ENCODE measurements at regions not wholly inside any gene's neighbourhood (a gene's known extent, or its start where the extent isn't known, plus 50 kb on each side); places are given as distances from the start of the nearest gene placed in this dataset.

- Histone ChIP-seq H3K9ac (ENCODE audit: low read length) (no peak overlapping the region), H3K4me2 (ENCODE audit: low read length) (no peak overlapping the region), H3K4me3 (ENCODE audit: low read length) (no peak overlapping the region), H3K36me3 (ENCODE audit: low read depth, low read length) (no peaks in the 10 kb centered on the region), H3K27ac (ENCODE audit: low read length) (no peak overlapping the region), H2AFZ (ENCODE audit: low read length) (no peak overlapping the region), H3K4me1 (ENCODE audit: insufficient read depth, low read length) (no peaks in the 10 kb centered on the region), H4K20me1 (ENCODE audit: low read length) (no peaks in the 10 kb centered on the region), H3F3A (ENCODE audit: low read length, unreplicated experiment) (no peaks in the 10 kb centered on the region), H3K9me2 (replicated peaks; ENCODE audit: low read length) (no peaks in the 10 kb centered on the region), H3K27me3 (ENCODE audit: low read length) (no peaks in the 10 kb centered on the region), H3K79me2 (ENCODE audit: low read length) (no peaks in the 10 kb centered on the region), H3K9me3 (ENCODE audit: low read length) (no peaks in the 10 kb centered on the region)
- no peak for DNase-seq
- no TSS peak for BruUV-seq (replicated peaks)
- ChIA-PET CTCF (no interaction called here), POLR2A (ENCODE audit: unreplicated experiment) (no interaction called here)
- no peak for TF ChIP-seq EZH2phosphoT487 (IDR thresholded peaks at IDR 0.05; ENCODE audit: borderline replicate concordance, low read length)
- TF ChIP-seq EZH2 (IDR thresholded peaks at IDR 0.05; ENCODE audit: low read length, unreplicated experiment), result no peak
- TF ChIP-seq, protein P1, sequence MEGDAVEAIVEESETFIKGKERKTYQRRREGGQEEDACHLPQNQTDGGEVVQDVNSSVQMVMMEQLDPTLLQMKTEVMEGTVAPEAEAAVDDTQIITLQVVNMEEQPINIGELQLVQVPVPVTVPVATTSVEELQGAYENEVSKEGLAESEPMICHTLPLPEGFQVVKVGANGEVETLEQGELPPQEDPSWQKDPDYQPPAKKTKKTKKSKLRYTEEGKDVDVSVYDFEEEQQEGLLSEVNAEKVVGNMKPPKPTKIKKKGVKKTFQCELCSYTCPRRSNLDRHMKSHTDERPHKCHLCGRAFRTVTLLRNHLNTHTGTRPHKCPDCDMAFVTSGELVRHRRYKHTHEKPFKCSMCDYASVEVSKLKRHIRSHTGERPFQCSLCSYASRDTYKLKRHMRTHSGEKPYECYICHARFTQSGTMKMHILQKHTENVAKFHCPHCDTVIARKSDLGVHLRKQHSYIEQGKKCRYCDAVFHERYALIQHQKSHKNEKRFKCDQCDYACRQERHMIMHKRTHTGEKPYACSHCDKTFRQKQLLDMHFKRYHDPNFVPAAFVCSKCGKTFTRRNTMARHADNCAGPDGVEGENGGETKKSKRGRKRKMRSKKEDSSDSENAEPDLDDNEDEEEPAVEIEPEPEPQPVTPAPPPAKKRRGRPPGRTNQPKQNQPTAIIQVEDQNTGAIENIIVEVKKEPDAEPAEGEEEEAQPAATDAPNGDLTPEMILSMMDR (conservative IDR thresholded peaks at IDR 0.05; ENCODE audit: low read depth, low read length), result no peak
- intact Hi-C loops (cut with micrococcal nuclease), result no loop called here
- no peak for ATAC-seq
Measured at GRCh38 chr10:89900554-89900953, 199.2 kb downstream of the KIF20B start.

GRCh38 chr10:89901895-89902294, 200.5 kb downstream of the KIF20B start:
- H3K4me3 ChIP-seq (ENCODE audit: low read length), result no peak overlapping the region
- no peak overlapping the region for H3K27ac ChIP-seq (ENCODE audit: low read length)
- H3F3A ChIP-seq (ENCODE audit: low read length, unreplicated experiment), result no peaks in the 10 kb centered on the region
- TF ChIP-seq EZH2phosphoT487 (IDR thresholded peaks at IDR 0.05; ENCODE audit: borderline replicate concordance, low read length), result no peak
- TF ChIP-seq, protein P1 (conservative IDR thresholded peaks at IDR 0.05; ENCODE audit: low read depth, low read length), result no peak
- no peak for TF ChIP-seq EZH2 (IDR thresholded peaks at IDR 0.05; ENCODE audit: low read length, unreplicated experiment)
- H4K20me1 ChIP-seq (ENCODE audit: low read length), result no peaks in the 10 kb centered on the region
- DNase-seq (no peak), ATAC-seq (no peak)
- H3K9ac ChIP-seq (ENCODE audit: low read length), result no peak overlapping the region
- no peaks in the 10 kb centered on the region for H3K9me2 ChIP-seq (replicated peaks; ENCODE audit: low read length)
- no TSS peak for BruUV-seq (replicated peaks)
- no peaks in the 10 kb centered on the region for H3K9me3 ChIP-seq (ENCODE audit: low read length)
- no peak overlapping the region for H3K4me2 ChIP-seq (ENCODE audit: low read length)
- POLR2A ChIA-PET (ENCODE audit: unreplicated experiment), result interaction anchor here (0.5 to 0.6 kb wide), 2 partner anchors 18 to 51 kb away, joined by 4 to 5 read pairs; no protein-coding TSS in a partner anchor
- CTCF ChIA-PET, result no interaction called here
- H3K4me1 ChIP-seq (ENCODE audit: insufficient read depth, low read length), result no peaks in the 10 kb centered on the region
- H3K79me2 ChIP-seq (ENCODE audit: low read length), result no peaks in the 10 kb centered on the region
- no peaks in the 10 kb centered on the region for H3K27me3 ChIP-seq (ENCODE audit: low read length)
- no peaks in the 10 kb centered on the region for H3K36me3 ChIP-seq (ENCODE audit: low read depth, low read length)
- no peak overlapping the region for H2AFZ ChIP-seq (ENCODE audit: low read length)
- intact Hi-C loops (cut with micrococcal nuclease), result no loop called here

- CTCF ChIA-PET, result no interaction called here
- Histone ChIP-seq H3K9me3 (ENCODE audit: low read length) (no peaks in the 10 kb centered on the region), H3K4me1 (ENCODE audit: insufficient read depth, low read length) (no peaks in the 10 kb centered on the region), H3K27me3 (ENCODE audit: low read length) (no peaks in the 10 kb centered on the region), H3K27ac (ENCODE audit: low read length) (no peak overlapping the region), H3K4me3 (ENCODE audit: low read length) (no peak overlapping the region), H3K9ac (ENCODE audit: low read length) (no peak overlapping the region), H3K4me2 (ENCODE audit: low read length) (no peak overlapping the region), H3F3A (ENCODE audit: low read length, unreplicated experiment) (no peaks in the 10 kb centered on the region), H2AFZ (ENCODE audit: low read length) (peak overlapping the region; percentile 22; the same call in 1 of the 2 replicates), H4K20me1 (ENCODE audit: low read length) (no peaks in the 10 kb centered on the region), H3K79me2 (ENCODE audit: low read length) (no peaks in the 10 kb centered on the region), H3K36me3 (ENCODE audit: low read depth, low read length) (no peaks in the 10 kb centered on the region), H3K9me2 (replicated peaks; ENCODE audit: low read length) (no peaks in the 10 kb centered on the region)
- intact Hi-C loops (cut with micrococcal nuclease), result no loop called here
- no TSS peak for BruUV-seq (replicated peaks)
- TF ChIP-seq, protein P1 (conservative IDR thresholded peaks at IDR 0.05; ENCODE audit: low read depth, low read length), result no peak
- TF ChIP-seq EZH2 (IDR thresholded peaks at IDR 0.05; ENCODE audit: low read length, unreplicated experiment), result no peak
- TF ChIP-seq EZH2phosphoT487 (IDR thresholded peaks at IDR 0.05; ENCODE audit: borderline replicate concordance, low read length), result no peak
- POLR2A ChIA-PET (ENCODE audit: unreplicated experiment), result no interaction called here
- ATAC-seq (peak; percentile 27; the same call in 1 of the 2 replicates), DNase-seq (peak; percentile 32)
Measured at GRCh38 chr10:89904755-89905154, 203.4 kb downstream of the KIF20B start.
